ENCODE measurements at regions not wholly inside any gene's neighbourhood (a gene's known extent, or its start where the extent isn't known, plus 50 kb on each side); places are given as distances from the start of the nearest gene placed in this dataset.

DNA sequence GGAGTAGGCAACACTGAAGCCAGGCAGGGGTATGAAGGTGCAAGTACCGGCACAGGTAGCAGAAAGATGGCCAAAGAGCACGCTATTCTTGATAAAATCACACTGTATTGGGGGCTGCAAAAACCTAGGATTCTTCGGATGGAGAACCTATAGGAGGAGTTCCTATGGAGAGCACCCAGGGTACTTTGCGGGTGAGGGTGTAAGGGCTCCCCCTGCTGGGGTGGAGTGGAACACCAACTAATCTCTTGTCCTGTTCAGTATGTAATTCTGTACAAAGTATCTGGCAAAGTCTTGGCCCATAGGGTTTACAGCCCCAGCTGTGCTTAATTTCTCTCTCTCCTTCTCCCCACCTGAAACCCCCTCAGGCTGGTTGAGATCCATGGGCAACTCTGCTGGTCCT, 393.1 kb upstream of the ASIC2 start:
- no peaks in the 10 kb centered on the region for H3K36me3 ChIP-seq (ENCODE audit: control insufficient read depth, insufficient read depth, low read length)
- no peak overlapping the region for H2AFZ ChIP-seq (replicated peaks; ENCODE audit: low read length, poor library complexity)
- dilution Hi-C loops (cut with HindIII; ENCODE audit: low sequenced_read_pairs, unreplicated experiment) (no loop called here), intact Hi-C loops (cut with micrococcal nuclease) (no loop called here), in situ Hi-C loops (cut with MboI; ENCODE audit: low sequenced_read_pairs) (no loop called here)
- H3K23ac ChIP-seq (ENCODE audit: low read depth, low read length), result no peak overlapping the region
- H4K20me1 ChIP-seq (ENCODE audit: insufficient read depth, low read length), result no peaks in the 10 kb centered on the region
- H4K5ac ChIP-seq (ENCODE audit: low read depth, low read length), result no peak overlapping the region
- DNase-seq (no peak), ATAC-seq (ENCODE audit: low read depth) (no peak)
- H4K8ac ChIP-seq (ENCODE audit: low read depth in 2 of 2, low read length in 2 of 2), result no peak overlapping the region
- ChIA-PET POLR2A (ENCODE audit: unreplicated experiment) (no interaction called here), CTCF (no interaction called here)
- no peak overlapping the region for H3K18ac ChIP-seq (ENCODE audit: low read depth, low read length)
- H3K4me3 ChIP-seq (ENCODE audit: insufficient read depth, low read depth, low read length), result no peak overlapping the region
- H3K9me1 ChIP-seq (ENCODE audit: insufficient read depth, low read length), result no peaks in the 10 kb centered on the region
- no peaks in the 10 kb centered on the region for H3K4me1 ChIP-seq (ENCODE audit: control insufficient read depth, insufficient read depth, low read length)
- H3K27me3 ChIP-seq (ENCODE audit: control insufficient read depth, insufficient read depth, low read length), result no peaks in the 10 kb centered on the region
- no peaks in the 10 kb centered on the region for H3K9me3 ChIP-seq (ENCODE audit: control insufficient read depth, insufficient read depth, low read length)
- no peak overlapping the region for H3K56ac ChIP-seq (ENCODE audit: extremely low read depth, insufficient read depth, low read length)
- no CpG with 5 or more reads among the region's 4 CpGs for WGBS, 2 experiments (ENCODE audit: extremely low coverage in 2 of 2, insufficient read length in 1 of 2)
- H2BK20ac ChIP-seq (ENCODE audit: low read depth, low read length), result no peak overlapping the region
- no peak overlapping the region for H2BK5ac ChIP-seq (ENCODE audit: low read depth, low read length, poor library complexity, severe bottlenecking)
- H3K4ac ChIP-seq (ENCODE audit: low read depth, low read length), result no peak overlapping the region
- H2AK5ac ChIP-seq (ENCODE audit: low read depth, low read length), result no peak overlapping the region
- no peak overlapping the region for H3K27ac ChIP-seq (ENCODE audit: insufficient read depth, low read length)
- BruUV-seq (replicated peaks), result no TSS peak
- H3K14ac ChIP-seq (replicated peaks; ENCODE audit: low read depth, low read length), result no peak overlapping the region
- H2AK9ac ChIP-seq (replicated peaks; ENCODE audit: low read depth, low read length, poor library complexity), result no peak overlapping the region
- H2BK120ac ChIP-seq (ENCODE audit: low read depth, low read length), result no peak overlapping the region
- TF ChIP-seq BHLHE40 (IDR thresholded peaks at IDR 0.05; ENCODE audit: low read depth, low read length) (no peak), RCOR1 (IDR thresholded peaks at IDR 0.05; ENCODE audit: insufficient replicate concordance, low read length) (no peak), RFX5 (IDR thresholded peaks at IDR 0.05; ENCODE audit: low read depth, low read length) (no peak), CTCF (conservative IDR thresholded peaks at IDR 0.05; ENCODE audit: low read depth, low read length) (no peak; the same call in 1 of the 2 replicates), MAZ (IDR thresholded peaks at IDR 0.05; ENCODE audit: borderline replicate concordance, low read depth, low read length) (no peak), CHD1 (IDR thresholded peaks at IDR 0.05; ENCODE audit: low read depth, low read length) (no peak), NFE2L2 (IDR thresholded peaks at IDR 0.05; ENCODE audit: low read depth, low read length) (no peak), POLR2A (IDR thresholded peaks at IDR 0.05; ENCODE audit: low read depth, low read length) (no peak), FOS (IDR thresholded peaks at IDR 0.05; ENCODE audit: low read depth, low read length) (no peak)
- H2BK15ac ChIP-seq (ENCODE audit: low read depth, low read length), result no peak overlapping the region
- no peaks in the 10 kb centered on the region for H3K79me1 ChIP-seq (ENCODE audit: low read depth in 1 of 2, low read length in 2 of 2)
- no peak overlapping the region for H3K9ac ChIP-seq (ENCODE audit: low read depth, low read length)
- no peak overlapping the region for H4K91ac ChIP-seq (ENCODE audit: insufficient read depth, low read depth, low read length)
- H3K4me2 ChIP-seq (ENCODE audit: low read depth, low read length), result no peak overlapping the region

Data from IMR-90 (cell line).